K562 (cell line): ENCODE measurements at regions not wholly inside any gene's neighbourhood (a gene's known extent, or its start where the extent isn't known, plus 50 kb on each side); places are given as distances from the start of the nearest gene placed in this dataset.

Experiments used
- BRCA1 ChIP-seq, 2 experiments: fragments of 450-650 bp in 1 of 2; sonication (generic) in 1 of 2; formaldehyde crosslinking in 1 of 2; IDR thresholded peaks; 2 replicates each; pipeline versions ENCODE4 v1.5.0 to v1.6.1; 2017 to 2020; ENCODE audit warnings: mild to moderate bottlenecking in 1 of 2, missing genetic modification reagents in 1 of 2
- ZNF316 ChIP-seq: fragments of 450-650 bp; IDR thresholded peaks from 2 replicates; pipeline ENCODE4 v1.6.1; 2016
- TF ChIP-seq, protein P1 (sequence below): sonication (generic); formaldehyde crosslinking; IDR thresholded peaks from 2 replicates; pipeline ENCODE4 v1.9.0; 2022; ENCODE audit warnings: mild to moderate bottlenecking, missing genetic modification reagents
- TF ChIP-seq, protein P2 (sequence below), 3 experiments: IDR thresholded peaks in 2 of 3; conservative IDR thresholded peaks in 1 of 3; 2 replicates each; pipeline ENCODE4 v1.5.1; 2011 to 2012; ENCODE audit warnings: low read length in 3 of 3, mild to moderate bottlenecking in 3 of 3, control low read depth in 2 of 3, improper control_type of control experiment in 1 of 3, inconsistent platforms in 1 of 3, low read depth in 1 of 3, mixed read lengths in 1 of 3, moderate library complexity in 1 of 3; ENCODE audit not compliant: insufficient read depth in 2 of 3

DNA sequence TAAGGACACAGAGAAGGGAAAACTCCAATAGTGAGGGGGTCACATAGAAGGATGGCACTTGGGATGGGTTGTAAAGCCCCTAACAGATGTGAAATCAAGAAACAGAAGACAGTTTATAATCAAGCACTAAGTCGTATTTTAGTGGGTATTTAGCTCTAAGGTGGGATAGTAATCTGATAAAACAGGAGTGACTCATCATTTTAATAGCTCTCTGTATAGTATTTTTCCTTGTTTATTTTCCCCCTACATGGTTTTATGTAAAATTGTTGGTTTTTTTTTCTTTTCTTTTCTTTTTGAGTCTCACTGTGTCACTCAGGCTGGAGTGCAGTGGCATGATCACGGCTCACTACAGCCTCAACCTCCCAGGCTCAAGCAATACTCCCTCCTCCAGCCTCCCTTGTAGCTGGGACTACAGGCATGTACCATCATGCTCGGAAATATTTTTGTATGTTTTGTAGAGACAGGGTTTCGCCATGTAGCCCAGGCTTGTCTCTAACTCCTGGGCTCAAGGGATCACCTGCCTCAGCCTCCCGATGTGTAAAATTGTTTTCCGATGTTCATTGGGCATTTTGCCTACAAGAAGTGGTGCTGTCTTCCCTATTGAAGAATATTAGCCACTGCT is 142.6 kb upstream of the SERPINE2 start:
- TF ChIP-seq BRCA1 (IDR thresholded peaks at IDR 0.05) = no peak
- TF ChIP-seq BRCA1 (CRISPR knock-in tag; IDR thresholded peaks at IDR 0.05) = no peak
- no peak for TF ChIP-seq ZNF316
- TF ChIP-seq, protein P1, sequence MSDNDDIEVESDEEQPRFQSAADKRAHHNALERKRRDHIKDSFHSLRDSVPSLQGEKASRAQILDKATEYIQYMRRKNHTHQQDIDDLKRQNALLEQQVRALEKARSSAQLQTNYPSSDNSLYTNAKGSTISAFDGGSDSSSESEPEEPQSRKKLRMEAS (CRISPR knock-in tag) = no peak
- TF ChIP-seq, protein P2, sequence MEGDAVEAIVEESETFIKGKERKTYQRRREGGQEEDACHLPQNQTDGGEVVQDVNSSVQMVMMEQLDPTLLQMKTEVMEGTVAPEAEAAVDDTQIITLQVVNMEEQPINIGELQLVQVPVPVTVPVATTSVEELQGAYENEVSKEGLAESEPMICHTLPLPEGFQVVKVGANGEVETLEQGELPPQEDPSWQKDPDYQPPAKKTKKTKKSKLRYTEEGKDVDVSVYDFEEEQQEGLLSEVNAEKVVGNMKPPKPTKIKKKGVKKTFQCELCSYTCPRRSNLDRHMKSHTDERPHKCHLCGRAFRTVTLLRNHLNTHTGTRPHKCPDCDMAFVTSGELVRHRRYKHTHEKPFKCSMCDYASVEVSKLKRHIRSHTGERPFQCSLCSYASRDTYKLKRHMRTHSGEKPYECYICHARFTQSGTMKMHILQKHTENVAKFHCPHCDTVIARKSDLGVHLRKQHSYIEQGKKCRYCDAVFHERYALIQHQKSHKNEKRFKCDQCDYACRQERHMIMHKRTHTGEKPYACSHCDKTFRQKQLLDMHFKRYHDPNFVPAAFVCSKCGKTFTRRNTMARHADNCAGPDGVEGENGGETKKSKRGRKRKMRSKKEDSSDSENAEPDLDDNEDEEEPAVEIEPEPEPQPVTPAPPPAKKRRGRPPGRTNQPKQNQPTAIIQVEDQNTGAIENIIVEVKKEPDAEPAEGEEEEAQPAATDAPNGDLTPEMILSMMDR (IDR thresholded peaks at IDR 0.05 in 2 of 3, conservative IDR thresholded peaks at IDR 0.05 in 1 of 3; ENCODE audit: insufficient read depth in 2 of 3, low read depth in 1 of 3, low read length in 3 of 3) = no peak
